NT2/D1 (cell line): ENCODE measurements at regions not wholly inside any gene's neighbourhood (a gene's known extent, or its start where the extent isn't known, plus 50 kb on each side); places are given as distances from the start of the nearest gene placed in this dataset.

Experiments used
- YY1 ChIP-seq: IDR thresholded peaks from 2 replicates; pipeline ENCODE4 v1.6.1; 2011; ENCODE audit not compliant: insufficient read length, insufficient read depth
- ZNF274 ChIP-seq: IDR thresholded peaks from 2 replicates; pipeline ENCODE4 v1.6.1; 2011; ENCODE audit warnings: mild to moderate bottlenecking, low read depth, low read length

GRCh38 chr17:71081666-71082065 is 912.3 kb downstream of the KCNJ2 start:
- TF ChIP-seq YY1, result no peak
- TF ChIP-seq ZNF274, result no peak
